HG03095 (cell line): ENCODE measurements at regions not wholly inside any gene's neighbourhood (a gene's known extent, or its start where the extent isn't known, plus 50 kb on each side); places are given as distances from the start of the nearest gene placed in this dataset.
"Not testable (repeated sequence)": the region's sequence is repeated elsewhere in the genome, so short reads cannot be mapped to it uniquely, and the experiment has no call there.

Experiments used
- ATAC-seq: cut with Tn5 transposase; IDR thresholded peaks from one replicate; pipeline ENCODE4 v1.9.1; 2021; ENCODE audit warnings: moderate library complexity; ENCODE audit not compliant: unreplicated experiment

GRCh38 chr16:65375651-65376050, 253.8 kb upstream of the CDH11 start:
- no peak for ATAC-seq

- no peak for ATAC-seq
Measured at GRCh38 chr16:65373097-65373496, 251.2 kb upstream of the CDH11 start.

- ATAC-seq: no peak
Measured at GRCh38 chr16:65372171-65372570, 250.3 kb upstream of the CDH11 start.

GRCh38 chr16:65365732-65366715, 244.2 kb upstream of the CDH11 start:
- ATAC-seq: no peak

- ATAC-seq: not testable (repeated sequence)
Measured at GRCh38 chr16:65356721-65357120, 234.9 kb upstream of the CDH11 start.

GRCh38 chr16:65355706-65356105, 233.8 kb upstream of the CDH11 start:
- ATAC-seq: no peak

GRCh38 chr16:65353183-65353582, 231.3 kb upstream of the CDH11 start:
- ATAC-seq: no peak

- no peak for ATAC-seq
Measured at GRCh38 chr16:65349626-65350025, 227.8 kb upstream of the CDH11 start.

GRCh38 chr16:65343556-65343955, 221.7 kb upstream of the CDH11 start:
- ATAC-seq: no peak

GRCh38 chr16:65342231-65342866, 220.5 kb upstream of the CDH11 start:
- ATAC-seq: no peak

GRCh38 chr16:65339062-65339461, 217.2 kb upstream of the CDH11 start:
- no peak for ATAC-seq

- no peak for ATAC-seq
Measured at GRCh38 chr16:65336160-65336559, 214.3 kb upstream of the CDH11 start.

- no peak for ATAC-seq
Measured at GRCh38 chr16:65334081-65334480, 212.2 kb upstream of the CDH11 start.

- no peak for ATAC-seq
Measured at GRCh38 chr16:65333283-65333682, 211.4 kb upstream of the CDH11 start.

GRCh38 chr16:65327346-65327745, 205.5 kb upstream of the CDH11 start:
- ATAC-seq: no peak

GRCh38 chr16:65323655-65324237, 201.9 kb upstream of the CDH11 start:
- no peak for ATAC-seq

- ATAC-seq: no peak
Measured at GRCh38 chr16:65319621-65320231, 197.9 kb upstream of the CDH11 start.

GRCh38 chr16:65318590-65319257, 196.9 kb upstream of the CDH11 start:
- no peak for ATAC-seq

GRCh38 chr16:65318138-65318537, 196.3 kb upstream of the CDH11 start:
- no peak for ATAC-seq

- ATAC-seq: no peak
Measured at GRCh38 chr16:65316808-65317207, 194.9 kb upstream of the CDH11 start.
